ENCODE measurements at regions not wholly inside any gene's neighbourhood (a gene's known extent, or its start where the extent isn't known, plus 50 kb on each side); places are given as distances from the start of the nearest gene placed in this dataset.
"Not testable (repeated sequence)": the region's sequence is repeated elsewhere in the genome, so short reads cannot be mapped to it uniquely, and the experiment has no call there.

DNA sequence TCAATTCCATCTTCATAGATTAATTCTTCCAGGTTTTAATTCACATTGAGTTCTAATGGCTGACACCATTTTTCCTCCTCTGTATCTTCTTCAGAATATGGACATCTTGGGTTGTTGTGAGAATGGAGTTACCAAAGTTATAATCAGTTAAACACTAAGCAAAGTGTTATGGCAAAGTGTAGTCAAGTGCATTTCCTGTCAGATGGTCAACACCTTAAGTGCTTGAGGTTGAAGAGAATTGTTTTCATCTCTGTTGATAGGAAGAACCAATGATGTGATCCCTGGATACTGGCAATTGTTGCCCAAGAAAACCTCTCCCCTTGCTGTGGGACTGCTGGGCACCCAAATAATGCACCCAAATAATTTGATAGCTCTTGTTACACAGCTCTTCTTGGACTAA is 102.6 kb upstream of the SATB1 start:
- DNase-seq: no peak

- no peak for DNase-seq
These were observed 101.5 kb upstream of the SATB1 start for GRCh38 chr3:18526667-18527066.

DNA sequence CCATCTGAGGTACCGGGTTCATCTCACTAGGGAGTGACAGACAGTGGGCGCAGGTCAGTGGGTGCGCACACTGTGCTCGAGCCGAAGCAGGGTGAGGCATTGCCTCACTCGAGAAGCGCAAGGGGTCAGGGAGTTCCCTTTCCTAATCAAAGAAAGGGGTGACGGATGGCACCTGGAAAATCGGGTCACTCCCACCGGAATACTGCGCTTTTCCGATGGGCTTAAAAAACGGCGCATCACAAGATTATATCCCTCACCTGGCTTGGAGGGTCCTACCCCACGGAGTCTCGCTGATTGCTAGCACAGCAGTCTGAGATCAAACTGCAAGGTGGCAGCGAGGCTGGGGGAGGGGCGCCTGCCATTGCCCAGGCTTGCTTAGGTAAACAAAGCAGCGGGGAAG is 91.0 kb upstream of the SATB1 start:
- DNase-seq: not testable (repeated sequence)

DNA sequence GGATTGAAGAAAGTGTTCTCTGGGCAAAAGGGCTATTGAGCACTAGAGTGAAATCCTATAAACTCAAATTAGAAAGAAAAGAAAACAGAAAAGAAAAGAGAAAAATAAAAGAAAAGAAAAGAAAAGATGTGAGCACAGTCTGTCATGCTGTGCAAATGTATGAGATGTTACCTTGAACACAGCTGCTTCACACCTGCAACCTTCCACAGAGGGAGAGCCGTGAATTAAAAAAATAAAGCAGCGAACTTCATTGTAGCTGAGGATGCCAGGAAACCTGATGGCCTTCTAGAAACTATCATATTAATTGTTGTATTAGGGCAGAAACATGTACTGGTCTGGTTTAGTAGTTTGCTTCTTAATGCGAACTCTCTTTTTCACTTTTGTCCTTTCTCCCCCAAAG is 88.0 kb upstream of the SATB1 start:
- DNase-seq: no peak

DNA sequence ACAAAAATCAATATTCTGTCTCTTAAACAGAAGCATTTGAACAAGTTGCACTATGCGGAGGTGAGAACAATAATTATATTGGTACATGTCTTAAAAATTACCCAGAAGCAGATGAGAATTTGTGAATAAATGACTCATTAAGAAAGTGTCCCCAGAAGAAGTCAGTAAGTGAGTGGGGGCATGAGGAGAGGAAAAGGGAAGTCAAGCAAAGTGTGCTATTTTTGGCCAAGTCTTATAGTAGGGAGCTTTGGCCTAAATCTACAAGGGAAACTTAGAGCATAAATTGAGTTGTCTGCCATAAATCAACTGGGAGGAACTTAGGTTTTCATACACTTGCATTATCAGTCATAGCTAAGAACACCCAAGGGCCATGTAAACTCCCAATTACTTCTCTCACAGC is 86.9 kb upstream of the SATB1 start:
- no peak for DNase-seq

- DNase-seq: no peak
These were observed 85.8 kb upstream of the SATB1 start for GRCh38 chr3:18510947-18511346.

DNA sequence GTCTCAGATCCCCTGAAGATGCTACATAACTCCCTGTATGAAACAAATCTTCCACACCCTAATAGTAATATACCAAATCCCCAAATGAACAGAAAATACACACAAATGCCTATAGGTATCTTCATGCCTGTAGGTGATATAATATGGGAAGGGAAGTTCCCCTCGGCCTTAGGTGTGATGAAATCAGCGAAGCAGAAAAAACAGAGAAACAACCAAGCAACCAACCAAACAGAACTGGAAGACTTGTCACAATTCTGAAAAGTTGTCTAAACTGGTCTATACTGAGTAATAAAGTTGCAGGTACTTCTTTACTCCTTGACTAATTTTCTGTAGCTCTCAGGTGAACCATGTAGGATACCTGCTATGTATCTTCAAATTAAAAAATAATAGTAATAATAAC is 82.2 kb upstream of the SATB1 start:
- DNase-seq: no peak

DNA sequence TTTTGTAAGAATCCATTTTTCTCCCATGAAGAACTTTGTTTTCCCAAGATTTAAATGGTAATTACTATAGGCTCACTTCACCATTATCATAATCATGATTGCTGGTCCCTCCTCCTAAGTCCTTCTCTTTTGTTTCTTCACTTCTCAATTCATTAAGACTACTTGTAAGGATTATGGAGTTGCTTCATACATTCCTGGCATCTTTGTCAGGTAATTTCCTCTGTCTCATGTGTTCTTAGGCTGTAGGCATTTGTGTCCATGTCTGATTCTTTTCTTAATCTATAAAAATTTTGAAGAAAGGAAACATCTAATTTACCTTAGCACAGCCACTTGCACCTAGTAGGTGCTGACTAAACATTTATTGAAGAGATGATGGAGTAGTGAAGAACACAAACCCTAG is 79.9 kb upstream of the SATB1 start:
- no peak for DNase-seq

GRCh38 chr3:18501679-18502343 is 76.7 kb upstream of the SATB1 start:
- DNase-seq: peak; percentile 59

DNA sequence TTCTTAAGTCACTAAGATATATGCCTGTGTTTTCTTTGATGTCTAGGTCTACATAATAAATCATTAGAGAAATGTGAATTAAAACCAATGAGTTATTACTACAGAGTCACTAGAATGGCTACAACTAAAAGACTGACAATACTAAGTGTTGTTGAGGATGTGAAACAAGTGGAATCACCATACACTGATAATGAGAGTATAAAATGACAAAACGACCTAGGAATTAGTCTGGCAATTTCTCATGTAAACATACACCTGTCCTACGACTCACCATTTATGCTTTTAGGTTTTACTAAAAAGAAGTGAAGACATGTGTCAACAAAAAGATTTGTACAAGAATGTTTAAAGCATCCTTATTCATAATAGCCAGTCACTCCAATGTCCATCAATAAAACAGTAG is 75.2 kb upstream of the SATB1 start:
- DNase-seq: no peak

GRCh38 chr3:18499301-18499700 is 74.2 kb upstream of the SATB1 start:
- DNase-seq: no peak

GRCh38 chr3:18494251-18494650 is 69.1 kb upstream of the SATB1 start:
- DNase-seq: no peak

DNA sequence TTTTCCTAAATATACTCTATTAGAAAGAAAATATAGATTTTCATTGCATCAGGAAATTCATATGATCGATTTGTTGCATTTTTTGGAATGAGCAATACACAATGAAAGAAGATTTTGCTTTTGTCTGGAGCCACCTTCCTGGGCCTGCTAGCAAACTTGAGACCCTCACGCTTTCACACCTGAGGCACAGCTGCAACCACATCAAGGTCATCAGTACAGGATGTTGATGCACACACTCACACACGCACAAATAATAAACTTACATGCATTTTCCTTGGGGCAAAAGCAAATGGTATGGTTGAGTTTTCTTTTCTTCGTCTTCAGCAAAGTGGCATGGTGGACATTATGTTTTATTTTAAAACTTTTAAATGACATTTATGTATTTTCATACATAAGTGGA is 64.8 kb upstream of the SATB1 start:
- DNase-seq: peak; percentile 25

DNA sequence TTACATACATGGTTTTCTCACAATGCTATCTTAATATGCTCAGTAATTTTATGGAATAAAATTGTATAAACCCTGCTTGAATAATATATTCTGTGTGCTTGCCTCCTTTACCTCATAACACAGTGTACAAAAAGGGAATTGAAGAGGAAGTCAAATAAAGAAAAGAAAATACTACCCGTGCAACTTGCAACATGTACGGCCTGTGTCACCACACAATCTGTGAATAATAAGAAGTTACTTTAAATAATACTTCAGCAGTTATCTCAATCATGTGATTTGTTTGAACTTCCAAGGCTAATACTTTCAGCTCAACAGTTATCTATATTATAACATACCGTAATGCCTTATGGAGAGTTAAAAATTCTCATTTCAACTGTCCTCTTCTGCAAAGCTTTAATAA is 58.1 kb upstream of the SATB1 start:
- DNase-seq: no peak

GRCh38 chr3:18481946-18482548 is 56.9 kb upstream of the SATB1 start:
- DNase-seq: no peak

GRCh38 chr3:18477620-18478019 is 52.5 kb upstream of the SATB1 start:
- DNase-seq: no peak
